MM.1S (cell line): ENCODE measurements at regions not wholly inside any gene's neighbourhood (a gene's known extent, or its start where the extent isn't known, plus 50 kb on each side); places are given as distances from the start of the nearest gene placed in this dataset.

Source experiments
- DNase-seq: peaks from one replicate; pipeline ENCODE4 v3.0.0-alpha.2; 2015
- H2AFZ ChIP-seq: fragments of 300-600 bp; sonication (generic); 2 replicates; pipeline ENCODE4 v1.6.0; 2016; ENCODE audit warnings: antibody characterized with exemption, low read length
- H3F3A ChIP-seq: fragments of 300-600 bp; sonication (generic); 2 replicates; pipeline ENCODE4 v1.6.1; 2016; ENCODE audit warnings: mild to moderate bottlenecking, antibody characterized with exemption, low read length, moderate library complexity, mixed read lengths; ENCODE audit not compliant: insufficient read depth
- H3K27ac ChIP-seq: fragments of 300-600 bp; sonication (generic); 2 replicates; pipeline ENCODE4 v1.5.1; 2016; ENCODE audit warnings: mild to moderate bottlenecking, low read length
- H3K27me3 ChIP-seq: fragments of 300-600 bp; sonication (generic); replicated peaks from 2 replicates; pipeline ENCODE4 v1.6.0; 2016; ENCODE audit warnings: low read length; ENCODE audit not compliant: insufficient read depth
- H3K36me3 ChIP-seq: fragments of 300-600 bp; sonication (generic); replicated peaks from 2 replicates; pipeline ENCODE4 v1.6.1; 2016; ENCODE audit warnings: mild to moderate bottlenecking, low read length, mixed read lengths; ENCODE audit not compliant: insufficient read depth
- H3K4me1 ChIP-seq: fragments of 300-600 bp; sonication (generic); 2 replicates; pipeline ENCODE4 v1.6.1; 2016; ENCODE audit warnings: low read length, mixed read lengths
- H3K4me2 ChIP-seq: fragments of 300-600 bp; sonication (generic); 2 replicates; pipeline ENCODE4 v1.6.0; 2016; ENCODE audit warnings: low read depth, low read length
- H3K4me3 ChIP-seq: fragments of 300-600 bp; sonication (generic); 2 replicates; pipeline ENCODE4 v1.5.1; 2016; ENCODE audit warnings: low read length, mixed read lengths
- H3K79me2 ChIP-seq: fragments of 300-600 bp; sonication (generic); 2 replicates; pipeline ENCODE4 v1.6.1; 2016; ENCODE audit warnings: mixed run types, low read length, mixed read lengths
- H3K9ac ChIP-seq: fragments of 300-600 bp; sonication (generic); 2 replicates; pipeline ENCODE4 v1.6.1; 2016; ENCODE audit warnings: low read length, mixed read lengths
- H3K9me2 ChIP-seq: fragments of 300-600 bp; sonication (generic); replicated peaks from 2 replicates; pipeline ENCODE4 v1.6.1; 2016; ENCODE audit warnings: mild to moderate bottlenecking, low read length, mixed read lengths; ENCODE audit not compliant: insufficient read depth
- H3K9me3 ChIP-seq: fragments of 300-600 bp; sonication (generic); replicated peaks from 2 replicates; pipeline ENCODE4 v1.6.1; 2016; ENCODE audit warnings: mild to moderate bottlenecking, low read length, mixed read lengths; ENCODE audit not compliant: insufficient read depth
- H4K20me1 ChIP-seq: fragments of 300-600 bp; sonication (generic); 2 replicates; pipeline ENCODE4 v1.6.1; 2016; ENCODE audit warnings: mild to moderate bottlenecking, low read length, moderate library complexity, mixed read lengths; ENCODE audit not compliant: insufficient read depth
- EZH2 ChIP-seq: fragments of 300-600 bp; sonication (generic); optimal IDR thresholded peaks from 2 replicates; pipeline ENCODE3; 2017; ENCODE audit warnings: low read depth, mild to moderate bottlenecking, antibody characterized with exemption, low read length, mixed read lengths
- EZH2phosphoT487 ChIP-seq: fragments of 300-600 bp; sonication (generic); IDR thresholded peaks from 2 replicates; pipeline ENCODE4 v1.6.1; 2018; ENCODE audit warnings: antibody characterized with exemption, low read length
- TF ChIP-seq, protein P1 (sequence below): fragments of 300-600 bp; sonication (generic); IDR thresholded peaks from 2 replicates; pipeline ENCODE4 v1.5.1; 2016; ENCODE audit warnings: antibody characterized with exemption, low read length, mixed read lengths

DNA sequence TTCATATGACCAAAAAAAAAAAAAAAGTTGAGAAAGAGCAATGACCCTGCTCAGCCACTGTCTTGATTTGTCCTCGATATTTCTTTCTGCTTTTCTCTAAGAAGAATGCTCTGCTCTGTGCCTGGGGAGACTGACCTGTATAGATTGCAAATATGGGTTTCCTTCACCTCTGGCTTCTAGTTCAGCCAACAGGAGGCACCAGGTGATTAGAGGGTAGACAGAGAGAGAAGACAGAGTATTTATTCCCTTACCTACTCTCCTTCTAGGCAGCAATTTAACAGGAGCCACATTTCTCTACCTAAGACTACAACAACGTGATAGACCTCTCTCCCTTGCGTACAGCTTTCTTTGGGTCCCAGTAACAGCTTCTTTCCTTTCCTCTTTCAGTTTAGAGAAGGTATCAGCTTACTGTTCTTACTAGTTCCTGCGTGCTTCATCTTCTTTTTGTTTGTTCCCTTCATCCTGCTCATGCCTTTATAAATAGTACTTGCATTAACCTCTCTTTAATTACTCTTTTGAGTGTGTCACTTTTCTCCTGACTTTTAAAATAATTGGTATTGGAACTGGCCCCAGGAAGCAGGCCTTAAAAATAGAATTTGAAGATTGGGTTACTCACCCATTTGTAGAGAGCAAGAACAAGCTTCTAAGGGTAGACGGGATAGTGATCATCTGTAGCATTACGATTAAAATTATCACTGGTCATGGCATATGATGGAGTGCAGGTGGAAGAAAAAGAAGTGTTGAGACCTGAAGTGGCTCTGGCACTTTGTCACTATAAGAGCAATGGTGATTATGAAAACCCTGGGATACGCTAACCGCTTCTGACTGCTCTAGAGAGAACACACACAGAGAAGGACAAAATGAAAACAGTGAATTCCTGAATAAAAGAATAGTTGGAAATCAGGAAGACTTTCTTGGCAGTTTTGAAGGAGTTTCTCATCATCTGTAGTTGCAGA, 161.2 kb upstream of the FSTL4 start:
- H3K27ac ChIP-seq = no peak overlapping the region
- TF ChIP-seq EZH2 = no peak
- TF ChIP-seq, protein P1, sequence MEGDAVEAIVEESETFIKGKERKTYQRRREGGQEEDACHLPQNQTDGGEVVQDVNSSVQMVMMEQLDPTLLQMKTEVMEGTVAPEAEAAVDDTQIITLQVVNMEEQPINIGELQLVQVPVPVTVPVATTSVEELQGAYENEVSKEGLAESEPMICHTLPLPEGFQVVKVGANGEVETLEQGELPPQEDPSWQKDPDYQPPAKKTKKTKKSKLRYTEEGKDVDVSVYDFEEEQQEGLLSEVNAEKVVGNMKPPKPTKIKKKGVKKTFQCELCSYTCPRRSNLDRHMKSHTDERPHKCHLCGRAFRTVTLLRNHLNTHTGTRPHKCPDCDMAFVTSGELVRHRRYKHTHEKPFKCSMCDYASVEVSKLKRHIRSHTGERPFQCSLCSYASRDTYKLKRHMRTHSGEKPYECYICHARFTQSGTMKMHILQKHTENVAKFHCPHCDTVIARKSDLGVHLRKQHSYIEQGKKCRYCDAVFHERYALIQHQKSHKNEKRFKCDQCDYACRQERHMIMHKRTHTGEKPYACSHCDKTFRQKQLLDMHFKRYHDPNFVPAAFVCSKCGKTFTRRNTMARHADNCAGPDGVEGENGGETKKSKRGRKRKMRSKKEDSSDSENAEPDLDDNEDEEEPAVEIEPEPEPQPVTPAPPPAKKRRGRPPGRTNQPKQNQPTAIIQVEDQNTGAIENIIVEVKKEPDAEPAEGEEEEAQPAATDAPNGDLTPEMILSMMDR = no peak
- no peak for TF ChIP-seq EZH2phosphoT487
- no peak overlapping the region for H2AFZ ChIP-seq
- H3K79me2 ChIP-seq = no peaks in the 10 kb centered on the region
- H3K9me2 ChIP-seq = no peaks in the 10 kb centered on the region
- H3K36me3 ChIP-seq = no peaks in the 10 kb centered on the region
- no peak overlapping the region for H3K4me3 ChIP-seq
- no peaks in the 10 kb centered on the region for H3F3A ChIP-seq
- no peak overlapping the region for H3K9ac ChIP-seq
- no peaks in the 10 kb centered on the region for H3K27me3 ChIP-seq
- no peak overlapping the region for H3K4me2 ChIP-seq
- DNase-seq = no peak
- no peaks in the 10 kb centered on the region for H3K9me3 ChIP-seq
- no peaks in the 10 kb centered on the region for H4K20me1 ChIP-seq
- H3K4me1 ChIP-seq = no peaks in the 10 kb centered on the region

DNA sequence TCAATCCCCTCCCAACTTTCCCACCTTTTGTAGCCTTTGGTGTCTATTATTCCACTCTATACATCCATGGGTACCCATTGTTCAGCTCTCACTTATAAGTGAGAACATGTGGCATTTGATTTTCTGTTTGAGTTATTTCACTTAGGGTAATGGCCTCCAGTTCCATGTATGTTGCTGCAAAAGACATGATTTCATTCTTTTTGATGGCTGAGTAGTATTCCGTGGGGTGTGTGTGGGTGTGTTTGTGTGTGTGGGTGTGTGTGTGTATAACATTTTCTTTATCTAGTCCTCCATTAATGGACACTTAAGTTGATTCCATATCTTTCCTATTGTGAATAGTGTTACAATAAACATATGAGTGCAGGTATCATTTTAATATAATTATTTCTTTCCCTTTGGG, 157.5 kb upstream of the FSTL4 start:
- no peak overlapping the region for H2AFZ ChIP-seq
- H3K27me3 ChIP-seq = no peaks in the 10 kb centered on the region
- H3K9me2 ChIP-seq = no peaks in the 10 kb centered on the region
- TF ChIP-seq EZH2 (no peak), EZH2phosphoT487 (no peak)
- TF ChIP-seq, protein P1 = no peak
- no peak overlapping the region for H3K4me3 ChIP-seq
- H4K20me1 ChIP-seq = no peaks in the 10 kb centered on the region
- H3K36me3 ChIP-seq = no peaks in the 10 kb centered on the region
- no peaks in the 10 kb centered on the region for H3K4me1 ChIP-seq
- no peak for DNase-seq
- H3K4me2 ChIP-seq = no peak overlapping the region
- no peaks in the 10 kb centered on the region for H3F3A ChIP-seq
- H3K9ac ChIP-seq = no peak overlapping the region
- no peaks in the 10 kb centered on the region for H3K79me2 ChIP-seq
- H3K9me3 ChIP-seq = no peaks in the 10 kb centered on the region
- no peak overlapping the region for H3K27ac ChIP-seq

DNA sequence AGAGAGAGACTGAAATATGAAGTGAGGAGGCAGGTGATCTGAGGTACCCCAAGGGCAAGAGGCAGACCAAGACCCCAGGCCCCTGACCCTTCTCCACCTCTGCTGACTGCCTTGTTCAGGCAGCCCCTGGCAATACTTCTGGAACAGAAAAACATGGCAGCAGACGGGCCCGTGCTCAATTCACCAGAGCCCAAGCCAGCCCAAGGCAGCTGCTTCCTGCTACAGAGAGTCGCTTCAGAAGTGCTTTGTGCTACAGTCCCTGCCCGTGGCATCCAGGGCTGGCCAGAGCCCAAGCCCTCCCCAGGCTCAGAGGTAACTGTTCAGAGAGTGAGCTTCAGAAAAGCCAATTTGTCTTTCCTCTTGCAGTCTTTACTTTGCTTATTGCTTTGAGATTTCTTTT, 151.4 kb upstream of the FSTL4 start:
- H3F3A ChIP-seq = no peaks in the 10 kb centered on the region

More for the DNA sequence above, 151.4 kb upstream of the FSTL4 start:
- H3K79me2 ChIP-seq = no peaks in the 10 kb centered on the region
- no peaks in the 10 kb centered on the region for H4K20me1 ChIP-seq
- TF ChIP-seq EZH2 (no peak), EZH2phosphoT487 (no peak)
- TF ChIP-seq, protein P1 = no peak
- H3K9ac ChIP-seq = no peak overlapping the region
- H3K4me2 ChIP-seq = no peak overlapping the region
- H3K27ac ChIP-seq = no peak overlapping the region
- H3K36me3 ChIP-seq = no peaks in the 10 kb centered on the region
- DNase-seq = no peak
- H3K27me3 ChIP-seq = no peaks in the 10 kb centered on the region
- H3K4me1 ChIP-seq = no peaks in the 10 kb centered on the region
- H3K4me3 ChIP-seq = no peak overlapping the region
- H3K9me3 ChIP-seq = no peaks in the 10 kb centered on the region
- H2AFZ ChIP-seq = no peak overlapping the region
- no peaks in the 10 kb centered on the region for H3K9me2 ChIP-seq
